Liver (tissue), 3 donors: ENCODE measurements at regions not wholly inside any gene's neighbourhood (a gene's known extent, or its start where the extent isn't known, plus 50 kb on each side); places are given as distances from the start of the nearest gene placed in this dataset.

Experiments used
- ATF3 ChIP-seq: IDR thresholded peaks from 2 replicates; pipeline ENCODE4 v1.6.1; 2016; ENCODE audit warnings: antibody characterized with exemption
- CTCF ChIP-seq: fragments of 150-350 bp; IDR thresholded peaks from 2 replicates; pipeline ENCODE4 v1.5.1; 2017; ENCODE audit warnings: improper control_type of control experiment, low read depth, low read length; ENCODE audit not compliant: missing input control
- FOXA1 ChIP-seq: IDR thresholded peaks from 2 replicates; pipeline ENCODE4 v1.6.1; 2016; ENCODE audit warnings: antibody characterized with exemption
- GABPA ChIP-seq, 2 donors: IDR thresholded peaks in 1 of 2; conservative IDR thresholded peaks in 1 of 2; 2 replicates each; pipeline ENCODE4 v1.6.1; 2016; ENCODE audit warnings: antibody characterized with exemption in 2 of 2, mild to moderate bottlenecking in 1 of 2, moderate library complexity in 1 of 2
- HNF4A ChIP-seq, 2 donors: conservative IDR thresholded peaks; 2 replicates each; pipeline ENCODE4 v1.6.1; 2016; ENCODE audit warnings: antibody characterized with exemption in 2 of 2, mild to moderate bottlenecking in 2 of 2
- JUND ChIP-seq, 2 donors: IDR thresholded peaks; 2 replicates each; pipeline ENCODE4 v1.6.1; 2016; ENCODE audit warnings: antibody characterized with exemption in 2 of 2
- MAX ChIP-seq: IDR thresholded peaks from 2 replicates; pipeline ENCODE4 v1.6.1; 2016; ENCODE audit warnings: antibody characterized with exemption
- RAD21 ChIP-seq, 2 donors: IDR thresholded peaks; 2 replicates each; pipeline ENCODE4 v1.6.1; 2016; ENCODE audit warnings: antibody characterized with exemption in 2 of 2, mild to moderate bottlenecking in 2 of 2
- REST ChIP-seq: IDR thresholded peaks from 2 replicates; pipeline ENCODE4 v1.6.1; 2016; ENCODE audit warnings: antibody characterized with exemption, mild to moderate bottlenecking
- RXRA ChIP-seq, 2 donors: IDR thresholded peaks; 2 replicates each; pipeline ENCODE4 v1.6.1; 2017 to 2018; ENCODE audit warnings: antibody characterized with exemption in 2 of 2, mild to moderate bottlenecking in 1 of 2
- SP1 ChIP-seq: IDR thresholded peaks from 2 replicates; pipeline ENCODE4 v1.6.1; 2018; ENCODE audit warnings: antibody characterized with exemption, mild to moderate bottlenecking
- TAF1 ChIP-seq: conservative IDR thresholded peaks from 2 replicates; pipeline ENCODE4 v1.6.1; 2016; ENCODE audit warnings: antibody characterized with exemption, mild to moderate bottlenecking
- YY1 ChIP-seq: IDR thresholded peaks from 2 replicates; pipeline ENCODE4 v1.6.1; 2016; ENCODE audit warnings: antibody characterized with exemption, mild to moderate bottlenecking
- ZBTB33 ChIP-seq: IDR thresholded peaks from 2 replicates; pipeline ENCODE4 v1.6.1; 2016; ENCODE audit warnings: antibody characterized with exemption
- donor health status: healthy.
- donor health status: healthy.

- TF ChIP-seq JUND (IDR thresholded peaks at IDR 0.05) = no peak
- no peak for TF ChIP-seq CTCF
- no peak for TF ChIP-seq SP1
- TF ChIP-seq ATF3 = no peak
- no peak for TF ChIP-seq GABPA (IDR thresholded peaks at IDR 0.05 in 1 of 2, conservative IDR thresholded peaks at IDR 0.05 in 1 of 2)
- TF ChIP-seq RXRA (IDR thresholded peaks at IDR 0.05) = no peak
- TF ChIP-seq REST = no peak
- TF ChIP-seq FOXA1 = no peak
- no peak for TF ChIP-seq TAF1
- no peak for TF ChIP-seq MAX
- no peak for TF ChIP-seq HNF4A (conservative IDR thresholded peaks at IDR 0.05)
- TF ChIP-seq RAD21 (IDR thresholded peaks at IDR 0.05) = no peak
- no peak for TF ChIP-seq YY1
- TF ChIP-seq ZBTB33 = no peak
Measured at GRCh38 chr5:87599778-87600177, 187.0 kb upstream of the CCNH start.
